OCI-M1 (cell line): ENCODE measurements at regions not wholly inside any gene's neighbourhood (a gene's known extent, or its start where the extent isn't known, plus 50 kb on each side); places are given as distances from the start of the nearest gene placed in this dataset.

Experiments
- DNase-seq: peaks from one replicate; lab custom pipeline; 2025; lab: John Stamatoyannopoulos, UW

DNA sequence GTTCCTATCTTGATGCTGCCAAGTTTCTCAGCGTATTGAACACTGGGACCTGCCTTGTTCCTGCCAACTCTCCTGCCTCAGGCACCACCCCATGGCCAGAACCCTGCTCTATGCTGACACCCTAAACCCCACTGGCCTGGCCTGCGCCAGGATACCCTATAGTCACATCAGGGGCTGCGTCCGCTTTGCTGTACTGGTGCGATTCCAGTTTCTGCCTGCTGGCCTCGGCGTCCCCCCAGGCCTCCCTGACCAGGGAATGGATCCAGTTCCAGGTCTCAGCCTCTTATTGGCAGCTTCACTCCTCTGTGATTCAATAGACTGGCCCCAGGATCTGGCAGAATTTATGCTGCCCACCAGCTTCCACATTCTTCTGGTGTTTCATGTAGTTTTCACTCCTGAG lies 55.0 kb downstream of the GPR6 start:
- DNase-seq, result no peak

DNA sequence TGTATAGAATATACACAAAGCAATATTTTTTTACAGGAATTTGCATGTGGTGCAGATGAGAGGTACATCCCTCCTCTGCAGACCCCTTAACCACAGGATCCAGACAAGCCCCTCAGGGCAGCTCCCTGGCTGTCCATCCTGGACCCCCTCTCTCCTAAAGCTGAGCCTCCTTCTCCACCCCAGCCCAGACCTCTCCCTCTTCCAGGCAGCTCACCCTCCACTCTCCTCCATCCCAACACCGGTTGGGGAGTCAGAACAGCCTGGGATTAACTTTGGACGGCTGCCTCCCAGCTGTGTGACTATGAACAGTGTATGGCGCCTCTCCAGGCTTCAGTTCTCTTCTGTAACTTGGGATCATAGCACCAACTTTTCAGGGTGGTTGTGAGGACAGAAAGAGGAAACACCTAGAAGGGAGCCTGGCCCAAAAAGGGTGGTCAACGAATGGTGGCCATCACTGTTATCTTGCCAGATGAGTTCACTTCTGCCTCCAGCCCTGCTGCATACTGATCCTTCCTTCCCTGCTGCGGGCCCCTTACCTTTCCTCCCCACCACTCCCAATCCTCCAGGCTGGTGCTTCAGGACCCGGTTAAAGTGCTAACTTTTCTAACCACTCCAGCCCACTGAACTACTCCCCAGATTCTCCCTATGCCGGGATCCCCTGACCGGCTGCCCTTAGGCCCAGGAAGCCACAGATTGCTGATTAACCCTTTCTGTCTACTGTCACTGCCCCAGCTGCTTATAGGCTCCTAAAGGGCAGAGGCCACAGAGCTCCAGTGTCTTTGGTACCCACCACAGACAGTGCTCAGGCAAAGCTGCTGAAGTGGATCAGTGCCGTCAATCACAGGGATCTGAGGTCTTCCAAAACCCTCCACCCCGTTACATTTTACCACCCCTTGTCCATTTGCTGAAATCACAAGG lies 55.9 kb downstream of the GPR6 start:
- no peak for DNase-seq

- DNase-seq, result no peak
These were observed 56.5 kb downstream of the GPR6 start for GRCh38 chr6:110034667-110035036.

- DNase-seq, result no peak
These were observed 57.2 kb downstream of the GPR6 start for GRCh38 chr6:110035321-110035720.

GRCh38 chr6:110036408-110037302 lies 58.5 kb downstream of the GPR6 start:
- DNase-seq, result no peak

DNA sequence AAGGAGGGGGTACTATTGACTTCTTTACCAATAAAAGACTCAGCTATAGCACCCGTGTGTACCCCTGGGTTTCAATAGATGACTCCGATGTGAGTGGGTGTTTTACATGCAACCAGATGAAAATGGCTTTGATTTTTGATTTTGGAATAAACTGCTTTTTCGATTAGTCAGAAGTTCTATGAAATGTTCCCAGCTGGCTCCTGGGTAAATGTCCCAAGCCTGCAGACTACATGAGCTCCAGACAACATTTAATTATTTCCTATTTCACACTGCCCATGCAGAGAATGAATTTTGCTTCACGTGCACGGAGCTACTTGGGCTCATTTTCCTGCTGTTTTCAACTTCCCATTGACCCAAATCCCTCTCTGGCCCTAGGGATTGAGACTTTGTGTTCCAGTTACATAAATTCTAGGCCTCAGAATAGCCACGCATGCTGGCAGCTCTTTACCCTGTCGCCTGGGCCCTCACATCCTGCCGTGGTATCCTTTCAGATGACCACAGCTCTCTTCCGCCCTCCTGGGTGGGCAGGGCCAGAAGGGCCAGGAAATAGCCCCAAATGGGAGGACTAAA lies 59.7 kb downstream of the GPR6 start:
- DNase-seq, result no peak

DNA sequence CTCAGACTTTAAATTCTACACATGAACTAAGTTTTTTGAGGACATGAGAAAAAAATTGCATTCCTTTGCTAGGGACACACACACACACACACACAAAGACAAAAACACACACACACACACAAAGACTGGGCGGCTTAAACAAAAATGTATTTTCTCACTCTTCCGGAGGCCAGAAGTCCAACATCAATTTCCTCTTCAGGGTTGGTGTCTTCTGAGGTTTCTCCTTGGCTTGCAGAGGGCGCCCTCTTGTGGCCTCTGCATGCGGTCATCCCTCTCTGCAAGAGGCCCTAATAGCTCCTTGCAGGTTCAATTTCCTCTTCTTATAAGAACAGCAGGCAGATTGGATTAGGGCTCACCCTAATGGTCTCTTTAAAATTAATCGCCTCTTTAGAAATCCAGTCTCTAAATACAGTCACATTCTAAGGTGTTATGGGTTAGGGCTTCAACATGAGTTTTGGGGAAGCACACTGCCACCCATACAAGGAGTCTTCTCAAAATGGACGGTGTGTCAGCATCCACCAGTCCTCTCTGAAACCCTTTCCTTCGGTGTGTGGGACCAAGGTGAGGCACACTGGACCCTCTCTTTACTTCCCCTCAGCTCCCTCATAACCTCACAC lies 61.4 kb downstream of the GPR6 start:
- DNase-seq, result peak; percentile 96

GRCh38 chr6:110039981-110040383 lies 61.9 kb downstream of the GPR6 start:
- peak; percentile 79 for DNase-seq

DNA sequence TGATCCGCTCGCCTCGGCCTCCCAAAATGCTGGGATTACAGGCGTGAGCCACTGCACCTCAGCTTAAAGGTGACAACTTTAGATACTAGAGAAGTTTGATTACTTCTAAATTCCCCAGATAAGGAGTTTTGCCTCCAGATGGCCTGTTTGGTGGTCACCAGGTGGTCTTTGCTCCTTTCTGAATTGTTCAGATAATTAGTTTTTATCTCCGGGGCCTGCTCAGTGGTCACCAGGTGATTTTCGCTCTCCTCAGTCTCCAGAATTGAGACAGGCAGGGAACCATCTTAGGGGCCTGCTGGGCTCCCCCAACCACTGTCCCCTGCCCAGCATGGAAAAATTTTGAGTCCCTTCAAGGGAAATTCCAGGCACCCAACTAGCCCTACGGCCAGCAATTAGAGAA lies 62.6 kb downstream of the GPR6 start:
- DNase-seq, result no peak

DNA sequence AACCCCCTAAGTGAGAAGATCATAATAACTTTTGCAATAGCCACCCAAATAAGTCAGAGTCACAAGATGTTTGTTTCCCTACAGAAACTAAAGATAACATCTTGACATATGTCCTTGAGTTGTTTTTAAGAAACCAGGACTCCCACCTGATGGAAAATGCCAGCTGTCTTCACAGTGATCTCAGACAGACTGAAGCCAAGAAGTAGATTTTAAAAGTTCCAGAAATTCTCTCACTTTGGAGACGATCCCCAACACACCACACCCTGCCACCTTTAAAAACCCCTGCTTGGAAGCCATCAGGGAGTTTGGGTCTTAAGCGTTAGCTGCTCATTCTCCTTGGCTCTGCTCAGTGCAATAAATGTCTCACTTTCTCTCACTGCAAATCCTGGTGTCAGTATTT lies 63.0 kb downstream of the GPR6 start:
- DNase-seq, result no peak

DNA sequence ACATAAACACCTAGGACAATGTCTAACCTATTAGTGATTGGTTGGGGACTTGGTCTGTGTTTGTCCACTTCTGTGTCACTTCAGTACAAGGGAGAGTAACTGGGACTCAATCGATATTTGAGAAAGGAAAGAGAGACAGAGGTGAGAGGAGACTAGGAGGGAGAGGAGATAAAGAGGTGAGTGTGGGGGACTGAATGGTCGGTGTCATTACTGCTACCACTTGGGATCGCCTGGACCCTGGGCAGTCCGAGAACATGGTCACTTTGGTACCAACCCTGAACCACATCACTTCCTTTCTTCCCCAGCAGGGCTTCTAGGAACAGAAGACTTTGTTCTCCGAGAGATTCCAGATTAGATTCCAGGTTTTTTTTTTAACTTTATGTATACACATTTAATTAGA lies 63.7 kb downstream of the GPR6 start:
- DNase-seq, result no peak

GRCh38 chr6:110042670-110043296 lies 64.7 kb downstream of the GPR6 start:
- DNase-seq, result no peak

DNA sequence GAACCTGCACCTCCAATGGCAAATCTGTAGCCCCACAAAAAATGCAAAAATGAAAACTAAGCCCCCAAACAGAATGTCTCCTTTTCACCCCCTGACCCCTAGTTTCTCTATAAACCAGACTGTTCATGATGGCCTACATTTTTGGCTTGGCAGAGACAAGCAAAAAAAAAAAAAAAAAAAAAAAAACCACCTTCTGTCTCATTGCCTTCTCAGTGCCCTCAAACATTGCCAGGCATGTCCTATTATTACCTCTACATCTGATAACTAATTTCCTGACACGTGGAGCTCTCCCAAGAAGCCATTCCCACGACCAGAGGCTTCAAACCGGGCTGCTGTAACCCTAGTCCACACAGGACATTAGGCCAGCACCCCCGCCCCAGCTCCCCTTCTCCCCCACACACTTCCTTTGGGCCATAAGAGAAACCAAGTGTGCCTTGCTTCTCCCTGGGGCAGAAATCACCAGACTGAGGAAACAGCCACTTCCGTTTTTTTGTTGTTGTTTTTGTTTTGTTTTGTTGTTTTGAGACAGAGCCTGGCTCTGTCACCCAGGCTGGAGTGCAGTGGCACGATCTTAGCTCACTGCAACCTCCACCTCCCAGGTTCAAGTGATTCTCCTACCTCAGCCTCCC lies 65.4 kb downstream of the GPR6 start:
- DNase-seq, result no peak

GRCh38 chr6:110044096-110044495 lies 66.0 kb downstream of the GPR6 start:
- DNase-seq, result no peak

- DNase-seq, result no peak
These were observed 66.5 kb downstream of the GPR6 start for GRCh38 chr6:110044622-110045021.

- no peak for DNase-seq
These were observed 70.2 kb downstream of the GPR6 start for GRCh38 chr6:110048221-110048875.

DNA sequence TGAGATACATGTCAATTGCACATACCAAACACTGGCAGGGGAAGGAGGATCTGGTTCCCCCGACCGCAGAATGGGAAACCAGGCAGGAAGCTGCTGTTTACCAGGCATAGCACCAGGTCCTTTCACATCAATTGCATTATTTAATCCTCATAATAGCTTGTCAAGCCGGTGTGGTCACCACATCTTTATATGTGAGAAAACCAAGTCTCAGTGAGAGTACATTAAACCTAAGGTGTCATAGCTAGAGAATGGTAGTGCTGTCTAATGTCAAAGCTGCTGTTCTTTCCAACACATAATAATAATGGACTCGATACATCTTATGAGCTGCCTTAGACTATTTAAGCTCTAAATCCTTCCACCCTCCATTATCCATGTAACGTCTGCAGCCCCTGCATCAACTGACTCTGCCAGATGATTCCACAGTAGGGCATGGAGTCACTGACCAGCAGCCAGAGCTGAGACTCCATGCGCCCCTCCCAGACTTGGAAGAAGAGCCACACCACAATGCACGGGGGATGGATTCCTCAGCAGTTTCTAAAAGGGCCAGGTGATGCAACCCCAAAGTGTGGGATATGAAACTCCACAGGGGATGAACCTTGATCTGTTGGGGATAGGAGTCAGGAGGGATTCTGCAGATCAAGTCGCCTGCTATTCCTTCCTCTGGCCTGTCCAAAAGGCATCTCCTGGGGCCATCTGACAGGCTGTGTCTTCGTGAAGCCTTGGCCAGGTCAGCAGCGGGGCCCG lies 71.8 kb downstream of the GPR6 start:
- DNase-seq, result no peak
